ENCODE measurements at regions not wholly inside any gene's neighbourhood (a gene's known extent, or its start where the extent isn't known, plus 50 kb on each side); places are given as distances from the start of the nearest gene placed in this dataset.
A peak's percentile ranks its signal among the peaks of the same experiment; 100 is the strongest.
"Not testable (repeated sequence)": the region's sequence is repeated elsewhere in the genome, so short reads cannot be mapped to it uniquely, and the experiment has no call there.

- DNase-seq: no peak
Observed at GRCh38 chr6:97885325-97885724, 602.3 kb upstream of the MMS22L start.

- no peak for DNase-seq
Observed at GRCh38 chr6:97885828-97886227, 602.8 kb upstream of the MMS22L start.

- no peak for DNase-seq
Observed at GRCh38 chr6:97901531-97901930, 618.5 kb upstream of the MMS22L start.

- no peak for DNase-seq
Observed at GRCh38 chr6:97909380-97909779, 626.4 kb upstream of the MMS22L start.

- DNase-seq: no peak
Observed at GRCh38 chr6:97913721-97914120, 630.7 kb upstream of the MMS22L start.

GRCh38 chr6:97914912-97915311 is 631.9 kb upstream of the MMS22L start:
- DNase-seq: no peak

- no peak for DNase-seq
Observed at GRCh38 chr6:97915537-97915936, 632.5 kb upstream of the MMS22L start.

GRCh38 chr6:97917369-97917768 is 634.4 kb upstream of the MMS22L start:
- DNase-seq: no peak

- no peak for DNase-seq
Observed at GRCh38 chr6:97919046-97919445, 636.0 kb upstream of the MMS22L start.

GRCh38 chr6:97919631-97920030 is 636.6 kb upstream of the MMS22L start:
- no peak for DNase-seq

GRCh38 chr6:97923249-97923648 is 640.2 kb upstream of the MMS22L start:
- DNase-seq: no peak

- no peak for DNase-seq
Observed at GRCh38 chr6:97925504-97925903, 642.5 kb upstream of the MMS22L start.

- DNase-seq: no peak
Observed at GRCh38 chr6:97939440-97940168, 656.6 kb upstream of the MMS22L start.

- DNase-seq: peak in 1 of 51 donors; percentile 4
Observed at GRCh38 chr6:97947841-97948240, 664.8 kb upstream of the MMS22L start.

- DNase-seq: no peak
Observed at GRCh38 chr6:97958134-97958533, 675.1 kb upstream of the MMS22L start.

GRCh38 chr6:97963193-97963592 is 680.2 kb upstream of the MMS22L start:
- DNase-seq: no peak

- DNase-seq: no peak
Observed at GRCh38 chr6:97969065-97969464, 686.0 kb upstream of the MMS22L start.

- DNase-seq: no peak
Observed at GRCh38 chr6:97977084-97977483, 694.1 kb upstream of the MMS22L start.

- peak in 1 of 51 donors; percentile 0 for DNase-seq
Observed at GRCh38 chr6:97978855-97979271, 695.8 kb upstream of the MMS22L start.

GRCh38 chr6:97979285-97979684 is 696.3 kb upstream of the MMS22L start:
- not testable (repeated sequence) for DNase-seq

- DNase-seq: no peak
Observed at GRCh38 chr6:97989451-97989850, 706.4 kb upstream of the MMS22L start.

- DNase-seq: no peak
Observed at GRCh38 chr6:97995158-97995557, 712.1 kb upstream of the MMS22L start.

- no peak for DNase-seq
Observed at GRCh38 chr6:98002678-98003077, 719.7 kb upstream of the MMS22L start.
